Caco-2 (cell line): ENCODE measurements at regions not wholly inside any gene's neighbourhood (a gene's known extent, or its start where the extent isn't known, plus 50 kb on each side); places are given as distances from the start of the nearest gene placed in this dataset.

Experiments used
- BruUV-seq: library from RNA; stranded (reverse); fragments of 400-500 nt; replicated peaks from 2 replicates; lab custom pipeline; 2021; lab: Mats Ljungman, UMichigan
- CTCF ChIA-PET: fragments of 300-600 bp; sonication (Branson Sonifier 250); formaldehyde crosslinking; loops from one replicate; lab custom pipeline; 2022; ENCODE audit warnings: antibody characterized with exemption; lab: Charles Lee
- POLR2A ChIA-PET: fragments of 300-600 bp; sonication (Branson Sonifier 250); formaldehyde crosslinking; loops from one replicate; lab custom pipeline; 2022; ENCODE audit warnings: antibody characterized with exemption; lab: Charles Lee
- DNase-seq, 2 experiments: peaks; one replicate each; pipeline versions ENCODE4 v3.0.0 to v3.0.0-alpha.2; 2020 to 2022
- H3K27me3 ChIP-seq: replicated peaks from 2 replicates; pipeline ENCODE4 v1.6.0; 2011; ENCODE audit warnings: low read length; ENCODE audit not compliant: control insufficient read depth, insufficient read depth
- H3K36me3 ChIP-seq: 2 replicates; pipeline ENCODE4 v1.5.1; 2011; ENCODE audit warnings: low read length; ENCODE audit not compliant: control insufficient read depth, insufficient read depth
- H3K4me1 ChIP-seq: fragments of 250-450 bp; sonication (Bioruptor Pico); 2 replicates; pipeline ENCODE4 v1.5.1; 2020; ENCODE audit warnings: mild to moderate bottlenecking
- H3K4me3 ChIP-seq: 2 replicates; pipeline ENCODE4 v1.5.1; 2011; ENCODE audit warnings: low read depth, mild to moderate bottlenecking, control low read depth, low read length
- H3K9me3 ChIP-seq: fragments of 250-450 bp; sonication (Bioruptor Pico); 2 replicates; pipeline ENCODE4 v1.5.1; 2020; ENCODE audit warnings: mild to moderate bottlenecking, moderate library complexity
- H3K27ac Mint-ChIP-seq: one replicate; pipeline ENCODE4 v1.8.0; 2022; ENCODE audit warnings: mixed read lengths; ENCODE audit not compliant: unreplicated experiment
- H3K27me3 Mint-ChIP-seq: one replicate; pipeline ENCODE4 v1.8.0; 2022; ENCODE audit warnings: mixed read lengths; ENCODE audit not compliant: insufficient read depth, unreplicated experiment
- H3K36me3 Mint-ChIP-seq: one replicate; pipeline ENCODE4 v1.8.0; 2022; ENCODE audit warnings: mild to moderate bottlenecking, mixed read lengths; ENCODE audit not compliant: insufficient read depth, unreplicated experiment
- H3K4me1 Mint-ChIP-seq: one replicate; pipeline ENCODE4 v1.8.0; 2022; ENCODE audit warnings: low read depth, mixed read lengths; ENCODE audit not compliant: unreplicated experiment
- H3K4me3 Mint-ChIP-seq: one replicate; pipeline ENCODE4 v1.8.0; 2022; ENCODE audit warnings: mild to moderate bottlenecking, moderate library complexity, mixed read lengths; ENCODE audit not compliant: unreplicated experiment
- H3K9me3 Mint-ChIP-seq: one replicate; pipeline ENCODE4 v1.8.0; 2022; ENCODE audit warnings: mixed read lengths; ENCODE audit not compliant: unreplicated experiment
- CTCF ChIP-seq, 2 experiments: fragments of 200-600 bp in 1 of 2; IDR thresholded peaks; 1 replicate in 1 of 2; 2 replicates in 1 of 2; pipeline versions ENCODE4 v1.5.1 to v1.8.0; 2011 to 2022; ENCODE audit warnings: antibody characterized with exemption in 1 of 2, control low read depth in 1 of 2, inconsistent platforms in 1 of 2, low read depth in 1 of 2, low read length in 1 of 2, mild to moderate bottlenecking in 1 of 2, moderate library complexity in 1 of 2; ENCODE audit not compliant: insufficient read depth in 1 of 2, severe bottlenecking in 1 of 2, unreplicated experiment in 1 of 2
- intact Hi-C: fragments of 100-400 bp; cut with micrococcal nuclease; formaldehyde crosslinking; loops from one replicate; pipeline ENCODE4 v1.10.0; 2022; ENCODE audit not compliant: unreplicated experiment

- Histone ChIP-seq H3K27me3 (no peaks in the 10 kb centered on the region), H3K9me3 (no peaks in the 10 kb centered on the region), H3K36me3 (no peaks in the 10 kb centered on the region), H3K4me1 (no peaks in the 10 kb centered on the region), H3K4me3 (no peak overlapping the region)
- no TSS peak for BruUV-seq
- CTCF ChIA-PET = no interaction called here
- Mint-ChIP-seq H3K27ac (no peak overlapping the region), H3K4me1 (no peaks in the 10 kb centered on the region), H3K27me3 (peaks cover 4% of the 10 kb centered on the region), H3K9me3 (no peaks in the 10 kb centered on the region), H3K36me3 (no peaks in the 10 kb centered on the region), H3K4me3 (no peak overlapping the region)
- intact Hi-C loops = no loop called here
- TF ChIP-seq CTCF (IDR thresholded peaks at IDR 0.05; ENCODE audit: insufficient read depth in 1 of 2, low read depth in 1 of 2, low read length in 1 of 2, severe bottlenecking in 1 of 2, unreplicated experiment in 1 of 2) = no peak
- POLR2A ChIA-PET = no interaction called here
- no peak for DNase-seq
Measured at GRCh38 chr5:152912924-152913323, 507.8 kb upstream of the NMUR2 start.

DNA sequence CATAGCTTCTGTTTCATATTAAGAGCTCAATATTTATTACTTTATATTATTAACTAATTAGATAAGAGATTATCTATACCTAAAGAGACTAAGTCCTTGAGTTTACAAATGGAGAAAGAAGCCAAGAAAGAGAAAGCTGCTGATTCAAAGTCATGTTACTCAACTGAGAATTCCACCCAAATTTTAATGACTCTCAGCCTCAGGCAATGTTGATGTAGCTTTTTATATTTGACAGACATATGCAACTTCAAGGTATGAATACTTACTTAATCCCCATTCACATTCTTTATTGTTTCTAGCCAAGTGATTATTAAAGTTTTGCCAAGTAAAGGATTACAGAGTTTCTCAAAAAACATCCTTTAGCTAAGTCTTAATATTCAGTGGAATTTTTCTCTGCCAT is 527.5 kb upstream of the NMUR2 start:
- Histone ChIP-seq H3K9me3 (no peaks in the 10 kb centered on the region), H3K27me3 (no peaks in the 10 kb centered on the region), H3K4me3 (no peak overlapping the region), H3K4me1 (no peaks in the 10 kb centered on the region), H3K36me3 (no peaks in the 10 kb centered on the region)
- BruUV-seq = no TSS peak
- Mint-ChIP-seq H3K27ac (no peak overlapping the region), H3K4me3 (no peak overlapping the region), H3K27me3 (no peaks in the 10 kb centered on the region), H3K9me3 (peaks cover 4% of the 10 kb centered on the region), H3K36me3 (no peaks in the 10 kb centered on the region), H3K4me1 (no peaks in the 10 kb centered on the region)
- intact Hi-C loops = no loop called here
- no peak for TF ChIP-seq CTCF (IDR thresholded peaks at IDR 0.05; ENCODE audit: insufficient read depth in 1 of 2, low read depth in 1 of 2, low read length in 1 of 2, severe bottlenecking in 1 of 2, unreplicated experiment in 1 of 2)
- DNase-seq = no peak
- ChIA-PET POLR2A (no interaction called here), CTCF (no interaction called here)

GRCh38 chr5:152933056-152933455 is 528.0 kb upstream of the NMUR2 start:
- H3K4me1 ChIP-seq = no peaks in the 10 kb centered on the region
- no peaks in the 10 kb centered on the region for H3K9me3 ChIP-seq
- Mint-ChIP-seq H3K36me3 (no peaks in the 10 kb centered on the region), H3K4me3 (no peak overlapping the region), H3K4me1 (no peaks in the 10 kb centered on the region), H3K27me3 (no peaks in the 10 kb centered on the region), H3K9me3 (peaks cover 8% of the 10 kb centered on the region), H3K27ac (no peak overlapping the region)
- H3K36me3 ChIP-seq = no peaks in the 10 kb centered on the region
- CTCF ChIA-PET = no interaction called here
- no peak overlapping the region for H3K4me3 ChIP-seq
- TF ChIP-seq CTCF (IDR thresholded peaks at IDR 0.05; ENCODE audit: insufficient read depth in 1 of 2, low read depth in 1 of 2, low read length in 1 of 2, severe bottlenecking in 1 of 2, unreplicated experiment in 1 of 2) = no peak
- no peak for DNase-seq
- POLR2A ChIA-PET = no interaction called here
- BruUV-seq = no TSS peak
- no peaks in the 10 kb centered on the region for H3K27me3 ChIP-seq
- intact Hi-C loops = no loop called here
